Tibial nerve (tissue), 4 donors: ENCODE measurements at regions not wholly inside any gene's neighbourhood (a gene's known extent, or its start where the extent isn't known, plus 50 kb on each side); places are given as distances from the start of the nearest gene placed in this dataset.

Experiments
- DNase-seq, 2 donors: peaks; one replicate each; pipeline ENCODE4 v3.0.0-alpha.2; 2019; ENCODE audit warnings: low spot score in 2 of 2
- H3K27ac ChIP-seq, 4 donors: fragments of 200-600 bp; sonication (generic) in 3 of 4; one replicate each; pipeline ENCODE4 v1.5.1; 2017 to 2019; ENCODE audit warnings: mild to moderate bottlenecking in 1 of 4
- H3K27me3 ChIP-seq, 2 donors: fragments of 200-600 bp; sonication (generic) in 1 of 2; one replicate each; pipeline versions ENCODE4 v1.5.1 to v1.6.0; 2017 to 2019
- H3K36me3 ChIP-seq, 3 donors: fragments of 200-600 bp; sonication (generic); one replicate each; pipeline ENCODE4 v1.5.1; 2018 to 2019
- H3K4me1 ChIP-seq, 4 donors: fragments of 200-600 bp; sonication (generic) in 3 of 4; one replicate each; pipeline ENCODE4 v1.5.1; 2017 to 2019
- H3K4me3 ChIP-seq, 4 donors: fragments of 200-600 bp; sonication (generic) in 3 of 4; one replicate each; pipeline ENCODE4 v1.5.1; 2017 to 2019; ENCODE audit warnings: mild to moderate bottlenecking in 1 of 4, moderate library complexity in 1 of 4
- H3K9me3 ChIP-seq, 4 donors: fragments of 200-600 bp; sonication (generic) in 3 of 4; one replicate each; pipeline ENCODE4 v1.5.1; 2017 to 2019
- CTCF ChIP-seq, 5 experiments: fragments of 200-600 bp in 3 of 5; fragments of 450-650 bp in 2 of 5; sonication (generic) in 3 of 5; IDR thresholded peaks; one replicate each; pipeline ENCODE4 v1.5.1; 2016 to 2019; ENCODE audit warnings: antibody characterized with exemption in 5 of 5, mild to moderate bottlenecking in 3 of 5, moderate library complexity in 2 of 5
- EP300 ChIP-seq, 2 donors: sonication (generic); formaldehyde crosslinking; IDR thresholded peaks; one replicate each; pipeline ENCODE4 v1.6.1; 2017; ENCODE audit warnings: antibody characterized with exemption in 2 of 2, mild to moderate bottlenecking in 1 of 2
- POLR2A ChIP-seq, 2 donors: fragments of 450-650 bp; IDR thresholded peaks; one replicate each; pipeline ENCODE4 v1.6.1; 2017; ENCODE audit warnings: antibody characterized with exemption in 2 of 2, mild to moderate bottlenecking in 2 of 2, moderate library complexity in 2 of 2
- WGBS, 2 donors: methylation state at CpG; one replicate each; pipeline ENCODE4 v1.1.5; 2018; 5-methylcytosine and 5-hydroxymethylcytosine counted together

GRCh38 chr5:165135565-165135964, 1630.1 kb downstream of the MAT2B start:
- Histone ChIP-seq H3K27ac (no peak overlapping the region), H3K4me3 (no peak overlapping the region), H3K36me3 (no peaks in the 10 kb centered on the region), H3K27me3 (no peaks in the 10 kb centered on the region), H3K4me1 (no peaks in the 10 kb centered on the region), H3K9me3 (no peaks in the 10 kb centered on the region)
- TF ChIP-seq CTCF (IDR thresholded peaks at IDR 0.05) (no peak), POLR2A (IDR thresholded peaks at IDR 0.05) (no peak), EP300 (IDR thresholded peaks at IDR 0.05) (no peak)
- WGBS, 2 donors, result 21 to 24% methylated on average over 1 of the region's 1 CpG
- no peak for DNase-seq

GRCh38 chr5:165137701-165138100, 1632.3 kb downstream of the MAT2B start:
- H3K9me3 ChIP-seq, result no peaks in the 10 kb centered on the region
- H3K4me1 ChIP-seq, result no peaks in the 10 kb centered on the region
- H3K4me3 ChIP-seq, result no peak overlapping the region
- no peak for DNase-seq
- no peak overlapping the region for H3K27ac ChIP-seq
- TF ChIP-seq POLR2A (IDR thresholded peaks at IDR 0.05) (no peak), EP300 (IDR thresholded peaks at IDR 0.05) (no peak), CTCF (IDR thresholded peaks at IDR 0.05) (no peak)
- no peaks in the 10 kb centered on the region for H3K27me3 ChIP-seq
- 55 to 62% methylated on average over 2 of the region's 2 CpGs for WGBS, 2 donors
- H3K36me3 ChIP-seq, result no peaks in the 10 kb centered on the region

- Histone ChIP-seq H3K9me3 (no peaks in the 10 kb centered on the region), H3K27ac (no peak overlapping the region), H3K36me3 (no peaks in the 10 kb centered on the region), H3K27me3 (no peaks in the 10 kb centered on the region), H3K4me1 (no peaks in the 10 kb centered on the region), H3K4me3 (no peak overlapping the region)
- no peak for TF ChIP-seq POLR2A (IDR thresholded peaks at IDR 0.05)
- TF ChIP-seq EP300 (IDR thresholded peaks at IDR 0.05), result no peak
- TF ChIP-seq CTCF (IDR thresholded peaks at IDR 0.05), result no peak
- DNase-seq, result no peak
- WGBS, 2 donors, result 31 to 38% methylated on average over 7 of the region's 7 CpGs
These were observed 1632.8 kb downstream of the MAT2B start for GRCh38 chr5:165138236-165138635.

- Histone ChIP-seq H3K9me3 (no peaks in the 10 kb centered on the region), H3K27me3 (no peaks in the 10 kb centered on the region), H3K36me3 (no peaks in the 10 kb centered on the region), H3K27ac (no peak overlapping the region), H3K4me3 (no peak overlapping the region), H3K4me1 (no peaks in the 10 kb centered on the region)
- DNase-seq, result no peak
- WGBS, 2 donors, result 78 to 79% methylated on average over 3 of the region's 3 CpGs
- TF ChIP-seq EP300 (IDR thresholded peaks at IDR 0.05) (no peak), POLR2A (IDR thresholded peaks at IDR 0.05) (no peak), CTCF (IDR thresholded peaks at IDR 0.05) (no peak)
These were observed 1633.8 kb downstream of the MAT2B start for GRCh38 chr5:165139262-165139661.

GRCh38 chr5:165139721-165140120, 1634.3 kb downstream of the MAT2B start:
- H3K4me1 ChIP-seq, result no peaks in the 10 kb centered on the region
- no peak for DNase-seq
- no peak for TF ChIP-seq POLR2A (IDR thresholded peaks at IDR 0.05)
- TF ChIP-seq EP300 (IDR thresholded peaks at IDR 0.05), result no peak
- TF ChIP-seq CTCF (IDR thresholded peaks at IDR 0.05), result no peak
- no peak overlapping the region for H3K27ac ChIP-seq
- 74 to 77% methylated on average over 3 of the region's 3 CpGs for WGBS, 2 donors
- H3K4me3 ChIP-seq, result no peak overlapping the region
- no peaks in the 10 kb centered on the region for H3K27me3 ChIP-seq
- no peaks in the 10 kb centered on the region for H3K36me3 ChIP-seq
- H3K9me3 ChIP-seq, result no peaks in the 10 kb centered on the region
